GM23338 (cell line): ENCODE measurements at regions not wholly inside any gene's neighbourhood (a gene's known extent, or its start where the extent isn't known, plus 50 kb on each side); places are given as distances from the start of the nearest gene placed in this dataset.

Experiments used
- CREB1 ChIP-seq: fragments of 250-450 bp; sonication (Bioruptor Pico); IDR thresholded peaks from 2 replicates; pipeline ENCODE4 v1.5.0; 2020; ENCODE audit warnings: low read depth, mild to moderate bottlenecking, moderate library complexity
- CTCF ChIP-seq, 2 experiments: fragments of 200-600 bp in 1 of 2; sonication (generic) in 1 of 2; conservative IDR thresholded peaks; 2 replicates each; pipeline versions ENCODE4 v1.5.1 to v1.6.1; 2016 to 2017; ENCODE audit warnings: antibody characterized with exemption in 2 of 2, low read depth in 2 of 2, mild to moderate bottlenecking in 2 of 2, moderate library complexity in 1 of 2
- EZH2 ChIP-seq: fragments of 200-600 bp; sonication (generic); IDR thresholded peaks from one replicate; pipeline ENCODE4 v1.8.0; 2017; ENCODE audit warnings: antibody characterized with exemption, mild to moderate bottlenecking, low read depth; ENCODE audit not compliant: unreplicated experiment
- JUNB ChIP-seq: IDR thresholded peaks from one replicate; pipeline ENCODE4 v1.6.1; 2016; ENCODE audit warnings: antibody characterized with exemption; ENCODE audit not compliant: unreplicated experiment
- POLR2AphosphoS5 ChIP-seq: IDR thresholded peaks from 2 replicates; pipeline ENCODE4 v1.6.1; 2016; ENCODE audit warnings: antibody characterized with exemption, low read depth
- REST ChIP-seq: IDR thresholded peaks from one replicate; pipeline ENCODE4 v1.6.1; 2018; ENCODE audit warnings: antibody characterized with exemption; ENCODE audit not compliant: unreplicated experiment
- ZNF331 ChIP-seq: fragments of 250-450 bp; sonication (Bioruptor Pico); IDR thresholded peaks from 2 replicates; pipeline ENCODE4 v1.5.0; 2020; ENCODE audit warnings: low read depth, mild to moderate bottlenecking, moderate library complexity

- TF ChIP-seq JUNB: no peak
- no peak for TF ChIP-seq CTCF (conservative IDR thresholded peaks at IDR 0.05; ENCODE audit: low read depth in 2 of 2)
- no peak for TF ChIP-seq EZH2
- no peak for TF ChIP-seq REST
- TF ChIP-seq CREB1 (CRISPR knock-in tag): no peak
- no peak for TF ChIP-seq ZNF331
- TF ChIP-seq POLR2AphosphoS5: no peak
Measured at GRCh38 chr11:121755191-121755590, 302.4 kb upstream of the SORL1-AS1 start.
